Type B pancreatic cell (in vitro differentiated cells): ENCODE measurements at regions not wholly inside any gene's neighbourhood (a gene's known extent, or its start where the extent isn't known, plus 50 kb on each side); places are given as distances from the start of the nearest gene placed in this dataset.

ENCODE experiments used
- DNase-seq: peaks from one replicate; pipeline ENCODE4 v3.0.0; 2021; ENCODE audit warnings: mixed read lengths; ENCODE audit not compliant: unreplicated experiment; ENCODE audit errors: extremely low spot score
- H3K27ac Mint-ChIP-seq: 2 replicates; pipeline ENCODE4 v1.8.0; 2021; ENCODE audit warnings: mild to moderate bottlenecking, mixed read lengths
- H3K27me3 Mint-ChIP-seq: 2 replicates; pipeline ENCODE4 v1.8.0; 2021; ENCODE audit warnings: mixed read lengths
- H3K36me3 Mint-ChIP-seq: 2 replicates; pipeline ENCODE4 v1.8.0; 2021; ENCODE audit warnings: mixed read lengths
- H3K4me1 Mint-ChIP-seq: one replicate; pipeline ENCODE4 v1.8.0; 2021; ENCODE audit warnings: mixed read lengths; ENCODE audit not compliant: unreplicated experiment
- H3K4me3 Mint-ChIP-seq: 2 replicates; pipeline ENCODE4 v1.8.0; 2021; ENCODE audit warnings: mild to moderate bottlenecking, mixed read lengths
- H3K9me3 Mint-ChIP-seq: 2 replicates; pipeline ENCODE4 v1.8.0; 2021; ENCODE audit warnings: mixed read lengths
- TF ChIP-seq, protein P1 (sequence below): fragments of 200-600 bp; sonication (generic); conservative IDR thresholded peaks from 2 replicates; pipeline ENCODE4 v1.5.0; 2021; ENCODE audit warnings: antibody characterized with exemption, mild to moderate bottlenecking

DNA sequence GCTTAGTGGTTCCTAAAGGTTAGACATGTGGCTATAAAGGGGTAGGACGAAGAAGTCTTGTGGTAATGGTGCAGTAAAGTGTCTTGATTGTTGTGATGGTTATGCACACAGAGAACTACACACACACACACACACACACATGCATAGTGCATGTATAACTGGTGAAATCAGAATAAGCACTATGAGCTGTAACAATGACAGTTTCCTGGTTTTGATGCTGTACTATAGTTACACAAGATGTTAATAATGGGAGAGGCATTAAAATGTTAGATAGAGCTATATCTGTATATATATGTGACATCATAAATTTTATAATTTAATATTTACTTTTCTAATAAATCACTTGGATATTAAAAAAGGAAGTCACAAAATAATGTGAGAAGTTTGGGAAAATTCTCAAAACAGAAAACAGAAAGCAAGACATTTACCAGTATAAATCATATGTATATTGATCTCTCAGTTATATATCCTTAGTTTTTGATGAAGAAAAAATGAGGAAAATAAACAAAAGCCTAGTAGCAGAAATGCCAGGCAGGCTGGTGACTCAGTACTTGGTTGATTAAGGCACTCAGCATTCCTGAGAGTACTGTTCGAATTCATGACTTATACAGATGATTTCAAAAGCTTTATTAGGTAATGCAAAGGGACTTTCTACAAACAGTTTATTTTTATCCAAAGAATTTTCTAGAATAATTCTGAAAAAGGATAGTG is 350.5 kb upstream of the DAB2 start:
- DNase-seq, result no peak
- H3K27ac Mint-ChIP-seq, result no peak overlapping the region
- H3K9me3 Mint-ChIP-seq, result peaks cover 4% of the 10 kb centered on the region
- H3K36me3 Mint-ChIP-seq, result no peaks in the 10 kb centered on the region
- no peaks in the 10 kb centered on the region for H3K27me3 Mint-ChIP-seq
- TF ChIP-seq, protein P1, sequence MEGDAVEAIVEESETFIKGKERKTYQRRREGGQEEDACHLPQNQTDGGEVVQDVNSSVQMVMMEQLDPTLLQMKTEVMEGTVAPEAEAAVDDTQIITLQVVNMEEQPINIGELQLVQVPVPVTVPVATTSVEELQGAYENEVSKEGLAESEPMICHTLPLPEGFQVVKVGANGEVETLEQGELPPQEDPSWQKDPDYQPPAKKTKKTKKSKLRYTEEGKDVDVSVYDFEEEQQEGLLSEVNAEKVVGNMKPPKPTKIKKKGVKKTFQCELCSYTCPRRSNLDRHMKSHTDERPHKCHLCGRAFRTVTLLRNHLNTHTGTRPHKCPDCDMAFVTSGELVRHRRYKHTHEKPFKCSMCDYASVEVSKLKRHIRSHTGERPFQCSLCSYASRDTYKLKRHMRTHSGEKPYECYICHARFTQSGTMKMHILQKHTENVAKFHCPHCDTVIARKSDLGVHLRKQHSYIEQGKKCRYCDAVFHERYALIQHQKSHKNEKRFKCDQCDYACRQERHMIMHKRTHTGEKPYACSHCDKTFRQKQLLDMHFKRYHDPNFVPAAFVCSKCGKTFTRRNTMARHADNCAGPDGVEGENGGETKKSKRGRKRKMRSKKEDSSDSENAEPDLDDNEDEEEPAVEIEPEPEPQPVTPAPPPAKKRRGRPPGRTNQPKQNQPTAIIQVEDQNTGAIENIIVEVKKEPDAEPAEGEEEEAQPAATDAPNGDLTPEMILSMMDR, result no peak
- H3K4me1 Mint-ChIP-seq, result no peaks in the 10 kb centered on the region
- H3K4me3 Mint-ChIP-seq, result no peak overlapping the region

DNA sequence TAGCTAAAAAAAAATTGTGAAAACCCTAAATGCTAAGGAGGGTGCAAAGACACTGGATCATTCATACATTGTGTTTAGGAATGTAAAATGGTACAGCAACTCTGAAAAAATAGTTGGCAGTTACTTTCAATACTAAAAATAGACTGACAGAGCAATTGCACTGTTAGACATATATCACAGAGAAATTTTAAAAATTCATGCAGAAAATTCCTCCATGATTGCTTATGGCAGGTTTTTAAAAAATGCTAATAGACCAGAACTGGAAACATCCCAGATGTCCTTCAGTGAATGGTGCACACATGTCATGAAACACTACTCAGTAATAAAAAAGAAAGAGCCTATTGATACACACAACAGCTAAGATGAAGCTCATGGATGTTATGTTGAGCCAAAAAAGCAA is 349.8 kb upstream of the DAB2 start:
- H3K9me3 Mint-ChIP-seq, result peaks cover 4% of the 10 kb centered on the region
- H3K4me3 Mint-ChIP-seq, result no peak overlapping the region
- no peaks in the 10 kb centered on the region for H3K27me3 Mint-ChIP-seq
- DNase-seq, result no peak
- no peaks in the 10 kb centered on the region for H3K36me3 Mint-ChIP-seq
- no peak overlapping the region for H3K27ac Mint-ChIP-seq
- H3K4me1 Mint-ChIP-seq, result no peaks in the 10 kb centered on the region
- TF ChIP-seq, protein P1, result no peak

DNA sequence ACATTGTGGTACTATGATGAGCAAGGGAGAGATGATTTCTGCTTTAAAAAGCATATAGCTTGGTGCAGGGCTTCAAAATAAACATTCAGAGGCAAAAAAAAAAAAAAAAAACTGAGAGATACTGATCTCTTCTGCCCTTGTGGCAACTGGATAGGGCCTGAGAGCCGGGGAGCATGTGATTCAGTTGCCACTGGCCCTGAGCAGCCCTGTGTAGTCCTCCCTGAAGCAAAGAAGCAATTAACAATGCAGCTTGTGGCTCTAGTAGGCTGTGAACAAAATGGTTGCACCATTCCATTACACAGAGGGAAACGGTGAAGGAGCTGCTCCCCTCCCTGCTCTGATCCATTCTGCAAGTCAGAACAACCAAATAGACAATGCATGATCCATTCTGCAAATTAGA is 347.5 kb upstream of the DAB2 start:
- Mint-ChIP-seq H3K4me1 (no peaks in the 10 kb centered on the region), H3K27ac (no peak overlapping the region), H3K9me3 (peaks cover 4% of the 10 kb centered on the region)

GRCh38 chr5:39767916-39768315 is 343.1 kb upstream of the DAB2 start:
- no peaks in the 10 kb centered on the region for H3K4me1 Mint-ChIP-seq
- no peaks in the 10 kb centered on the region for H3K27me3 Mint-ChIP-seq
- H3K9me3 Mint-ChIP-seq, result peaks cover 4% of the 10 kb centered on the region
- H3K4me3 Mint-ChIP-seq, result no peak overlapping the region
- H3K27ac Mint-ChIP-seq, result no peak overlapping the region
- DNase-seq, result no peak
- TF ChIP-seq, protein P1, result no peak
- H3K36me3 Mint-ChIP-seq, result no peaks in the 10 kb centered on the region

More for the DNA sequence above, 347.5 kb upstream of the DAB2 start:
- DNase-seq, result no peak
- Mint-ChIP-seq H3K36me3 (no peaks in the 10 kb centered on the region), H3K4me3 (no peak overlapping the region), H3K27me3 (no peaks in the 10 kb centered on the region)
- TF ChIP-seq, protein P1, result no peak

DNA sequence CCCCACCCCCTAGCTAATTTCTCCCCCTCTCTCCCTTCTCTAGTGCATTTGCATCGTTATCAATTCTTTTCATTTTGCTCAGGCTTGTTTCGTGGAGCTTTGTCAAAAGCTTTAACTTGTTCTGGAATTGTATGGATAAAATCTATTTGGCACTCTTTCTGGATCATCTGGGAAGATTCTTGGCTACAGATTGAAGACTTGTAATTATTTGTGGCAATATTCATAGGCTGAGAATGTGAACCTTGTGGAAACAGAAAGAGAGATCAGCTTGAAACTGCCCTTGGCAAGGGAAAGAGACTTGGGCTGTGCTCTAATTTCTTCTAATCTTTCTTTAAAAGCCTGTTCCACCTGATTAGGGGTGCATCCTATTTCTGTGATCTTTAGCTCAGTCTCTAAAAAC is 340.6 kb upstream of the DAB2 start:
- Mint-ChIP-seq H3K4me1 (no peaks in the 10 kb centered on the region), H3K4me3 (no peak overlapping the region), H3K9me3 (no peaks in the 10 kb centered on the region), H3K36me3 (no peaks in the 10 kb centered on the region), H3K27ac (no peak overlapping the region), H3K27me3 (no peaks in the 10 kb centered on the region)
- TF ChIP-seq, protein P1, result no peak
- DNase-seq, result no peak
